Ovary (tissue), 3 donors: ENCODE measurements at regions not wholly inside any gene's neighbourhood (a gene's known extent, or its start where the extent isn't known, plus 50 kb on each side); places are given as distances from the start of the nearest gene placed in this dataset.

Experiments used
- EP300 ChIP-seq: sonication (generic); formaldehyde crosslinking; IDR thresholded peaks from one replicate; pipeline ENCODE4 v1.6.1; 2017; ENCODE audit warnings: antibody characterized with exemption
- POLR2A ChIP-seq: fragments of 450-650 bp; IDR thresholded peaks from one replicate; pipeline ENCODE4 v1.6.1; 2017; ENCODE audit warnings: antibody characterized with exemption, mild to moderate bottlenecking, moderate library complexity
- TF ChIP-seq, protein P1 (sequence below), 3 donors: fragments of 450-650 bp in 2 of 3; fragments of 200-600 bp in 1 of 3; IDR thresholded peaks; one replicate each; pipeline versions ENCODE4 v1.5.1 to v1.8.0; 2016 to 2022; ENCODE audit warnings: antibody characterized with exemption in 3 of 3, mild to moderate bottlenecking in 1 of 3
- donor health status: DM: no; HTN: no; CAD: no.

DNA sequence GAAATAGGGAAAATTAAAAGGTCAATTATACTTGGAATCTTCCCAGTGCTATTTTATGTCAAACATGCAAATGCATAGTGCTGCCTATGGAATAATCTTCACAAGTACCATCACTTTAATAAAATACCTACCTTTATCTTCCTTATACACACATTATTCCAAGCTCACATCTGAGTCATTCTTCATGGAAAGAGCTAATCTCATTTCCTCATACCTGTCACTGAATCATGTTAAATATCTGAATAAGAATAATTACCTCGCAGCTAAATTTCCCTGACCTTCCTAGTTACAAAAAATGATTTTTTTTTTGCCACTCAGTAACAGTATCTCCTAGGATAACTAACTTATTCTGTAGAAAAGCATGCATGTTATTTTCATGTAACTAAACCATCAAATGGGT lies 661.4 kb upstream of the HS3ST5 start:
- TF ChIP-seq, protein P1, sequence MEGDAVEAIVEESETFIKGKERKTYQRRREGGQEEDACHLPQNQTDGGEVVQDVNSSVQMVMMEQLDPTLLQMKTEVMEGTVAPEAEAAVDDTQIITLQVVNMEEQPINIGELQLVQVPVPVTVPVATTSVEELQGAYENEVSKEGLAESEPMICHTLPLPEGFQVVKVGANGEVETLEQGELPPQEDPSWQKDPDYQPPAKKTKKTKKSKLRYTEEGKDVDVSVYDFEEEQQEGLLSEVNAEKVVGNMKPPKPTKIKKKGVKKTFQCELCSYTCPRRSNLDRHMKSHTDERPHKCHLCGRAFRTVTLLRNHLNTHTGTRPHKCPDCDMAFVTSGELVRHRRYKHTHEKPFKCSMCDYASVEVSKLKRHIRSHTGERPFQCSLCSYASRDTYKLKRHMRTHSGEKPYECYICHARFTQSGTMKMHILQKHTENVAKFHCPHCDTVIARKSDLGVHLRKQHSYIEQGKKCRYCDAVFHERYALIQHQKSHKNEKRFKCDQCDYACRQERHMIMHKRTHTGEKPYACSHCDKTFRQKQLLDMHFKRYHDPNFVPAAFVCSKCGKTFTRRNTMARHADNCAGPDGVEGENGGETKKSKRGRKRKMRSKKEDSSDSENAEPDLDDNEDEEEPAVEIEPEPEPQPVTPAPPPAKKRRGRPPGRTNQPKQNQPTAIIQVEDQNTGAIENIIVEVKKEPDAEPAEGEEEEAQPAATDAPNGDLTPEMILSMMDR (IDR thresholded peaks at IDR 0.05), result no peak
- TF ChIP-seq EP300, result no peak
- TF ChIP-seq POLR2A, result no peak
